Common myeloid progenitor, CD34-positive (primary cell): ENCODE measurements at regions not wholly inside any gene's neighbourhood (a gene's known extent, or its start where the extent isn't known, plus 50 kb on each side); places are given as distances from the start of the nearest gene placed in this dataset.

Source experiments
- CTCF ChIA-PET: fragments of 350-600 bp; sonication (Branson Sonifier 250); formaldehyde crosslinking; loops from one replicate; lab custom pipeline; 2021; ENCODE audit warnings: antibody characterized with exemption; lab: Charles Lee
- POLR2A ChIA-PET: fragments of 350-600 bp; sonication (Branson Sonifier 250); formaldehyde crosslinking; loops from one replicate; lab custom pipeline; 2021; ENCODE audit warnings: antibody characterized with exemption; lab: Charles Lee
- DNase-seq, 3 donors: peaks; one replicate each; pipeline versions ENCODE4 v3.0.0 to v3.0.0-alpha.2; 2013
- H3K27ac ChIP-seq, 2 experiments: 1 replicate in 1 of 2; 2 replicates in 1 of 2; pipeline ENCODE4 v1.7.0; 2013; ENCODE audit warnings: inconsistent platforms in 2 of 2, low read length in 2 of 2, mild to moderate bottlenecking in 2 of 2, low read depth in 1 of 2, moderate library complexity in 1 of 2; ENCODE audit not compliant: severe bottlenecking in 2 of 2, insufficient read depth in 1 of 2, poor library complexity in 1 of 2
- H3K27me3 ChIP-seq, 5 experiments: replicated peaks in 2 of 5; 1 replicate in 3 of 5; 2 replicates in 2 of 5; pipeline versions ENCODE4 v1.6.1 to v1.7.0; 2013; ENCODE audit warnings: low read length in 4 of 5, mild to moderate bottlenecking in 2 of 5, moderate library complexity in 2 of 5, inconsistent platforms in 1 of 5; ENCODE audit not compliant: insufficient read depth in 5 of 5, control insufficient read depth in 4 of 5
- H3K36me3 ChIP-seq, 4 experiments: 1 replicate in 2 of 4; 2 replicates in 2 of 4; pipeline versions ENCODE4 v1.6.1 to v1.7.0; 2013; ENCODE audit warnings: low read length in 3 of 4, control low read depth in 1 of 4, mild to moderate bottlenecking in 1 of 4; ENCODE audit not compliant: control insufficient read depth in 4 of 4, insufficient read depth in 4 of 4
- H3K4me1 ChIP-seq, 4 experiments: 1 replicate in 3 of 4; 2 replicates in 1 of 4; pipeline versions ENCODE4 v1.6.1 to v1.7.1; 2013; ENCODE audit warnings: low read length in 3 of 4, mild to moderate bottlenecking in 3 of 4, control low read depth in 1 of 4, inconsistent platforms in 1 of 4, moderate library complexity in 1 of 4; ENCODE audit not compliant: control insufficient read depth in 4 of 4, insufficient read depth in 4 of 4; ENCODE audit errors: control extremely low read depth in 1 of 4
- H3K4me3 ChIP-seq, 7 experiments: 1 replicate in 4 of 7; 2 replicates in 3 of 7; pipeline versions ENCODE4 v1.5.1 to v1.7.0; 2013; ENCODE audit warnings: mild to moderate bottlenecking in 7 of 7, low read length in 6 of 7, moderate library complexity in 6 of 7, inconsistent platforms in 2 of 7, low read depth in 2 of 7, control low read depth in 1 of 7; ENCODE audit not compliant: insufficient read depth in 4 of 7, control insufficient read depth in 1 of 7; ENCODE audit errors: extremely low read depth in 1 of 7
- H3K9me3 ChIP-seq, 5 experiments: 1 replicate in 4 of 5; 2 replicates in 1 of 5; pipeline versions ENCODE4 v1.6.1 to v1.7.1; 2013; ENCODE audit warnings: low read length in 4 of 5, mild to moderate bottlenecking in 2 of 5, inconsistent platforms in 1 of 5, low read depth in 1 of 5, moderate library complexity in 1 of 5; ENCODE audit not compliant: control insufficient read depth in 4 of 5, insufficient read depth in 2 of 5; ENCODE audit errors: control extremely low read depth in 1 of 5
- WGBS: methylation state at CpG from one replicate; pipeline ENCODE4 v1.1.5; 2013; ENCODE audit not compliant: insufficient coverage; 5-methylcytosine and 5-hydroxymethylcytosine counted together

DNA sequence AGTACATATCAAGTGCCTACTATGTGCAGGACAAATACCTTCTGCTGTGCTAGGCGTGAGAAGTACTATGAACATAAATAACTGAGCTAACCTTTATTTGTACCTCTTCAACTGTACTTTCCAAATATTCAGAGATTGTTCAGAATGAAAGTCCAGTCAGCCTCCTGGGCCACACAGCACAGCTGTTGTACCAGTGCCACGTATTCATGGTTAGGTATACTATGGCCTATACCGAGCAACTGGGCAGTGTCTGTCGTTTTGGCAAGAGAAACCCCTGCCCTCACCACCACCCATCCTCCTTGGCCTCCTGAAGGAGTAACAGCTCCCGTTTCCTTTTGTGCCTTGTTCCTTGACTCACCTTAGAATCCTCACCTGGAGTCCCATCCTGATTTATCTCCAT, 53.0 kb downstream of the RASSF10 start:
- no peaks in the 10 kb centered on the region for H3K9me3 ChIP-seq
- 100% methylated on average over 5 of the region's 5 CpGs for WGBS
- no peak for DNase-seq
- POLR2A ChIA-PET = no interaction called here
- H3K27ac ChIP-seq = no peak overlapping the region
- CTCF ChIA-PET = no interaction called here
- H3K36me3 ChIP-seq = no peaks in the 10 kb centered on the region
- H3K4me1 ChIP-seq = no peaks in the 10 kb centered on the region
- H3K4me3 ChIP-seq = no peak overlapping the region
- no peaks in the 10 kb centered on the region for H3K27me3 ChIP-seq

GRCh38 chr11:13064593-13064992, 55.5 kb downstream of the RASSF10 start:
- Histone ChIP-seq H3K4me1 (no peaks in the 10 kb centered on the region), H3K36me3 (no peaks in the 10 kb centered on the region), H3K4me3 (no peak overlapping the region), H3K27me3 (peaks cover 0 to 5% (median 0%) of the 10 kb centered on the region in 5 experiments), H3K27ac (no peak overlapping the region), H3K9me3 (no peaks in the 10 kb centered on the region)
- WGBS = 98% methylated on average over 3 of the region's 3 CpGs
- ChIA-PET CTCF (no interaction called here), POLR2A (no interaction called here)
- DNase-seq = no peak

DNA sequence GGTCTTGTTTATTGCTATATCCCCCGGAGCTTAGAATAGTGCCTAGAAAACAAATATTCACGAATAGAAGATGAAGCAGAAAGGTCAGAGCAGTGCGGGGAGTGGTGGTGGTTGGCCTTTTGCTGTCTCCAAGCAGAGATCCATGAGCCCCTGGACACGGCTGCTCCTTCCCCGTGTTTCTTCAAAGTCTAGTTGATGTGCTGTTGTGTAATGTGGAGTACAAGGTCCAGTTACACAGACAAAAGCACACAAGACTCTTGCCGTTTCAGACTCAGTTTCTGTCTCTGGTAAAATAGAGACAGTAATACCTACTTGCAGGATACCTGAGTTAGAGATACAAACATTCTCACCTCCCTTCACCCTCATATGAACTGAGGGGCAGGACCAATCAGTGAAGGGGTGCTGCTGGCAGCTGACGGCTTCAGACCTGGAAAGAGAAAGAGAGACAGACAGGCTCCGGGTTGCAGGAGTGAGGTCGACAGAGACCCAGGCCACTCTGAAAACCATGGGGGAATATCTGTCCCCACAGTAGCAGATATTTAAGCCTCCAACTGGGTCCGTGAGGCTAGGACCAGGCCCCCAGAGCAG, 56.2 kb downstream of the RASSF10 start:
- peaks cover 0 to 6% (median 0%) of the 10 kb centered on the region in 5 experiments for H3K27me3 ChIP-seq
- no peaks in the 10 kb centered on the region for H3K4me1 ChIP-seq
- no peaks in the 10 kb centered on the region for H3K9me3 ChIP-seq
- no peak overlapping the region for H3K4me3 ChIP-seq
- ChIA-PET POLR2A (no interaction called here), CTCF (no interaction called here)
- H3K27ac ChIP-seq = no peak overlapping the region
- H3K36me3 ChIP-seq = no peaks in the 10 kb centered on the region
- no peak for DNase-seq
- WGBS = 90% methylated on average over 8 of the region's 10 CpGs

DNA sequence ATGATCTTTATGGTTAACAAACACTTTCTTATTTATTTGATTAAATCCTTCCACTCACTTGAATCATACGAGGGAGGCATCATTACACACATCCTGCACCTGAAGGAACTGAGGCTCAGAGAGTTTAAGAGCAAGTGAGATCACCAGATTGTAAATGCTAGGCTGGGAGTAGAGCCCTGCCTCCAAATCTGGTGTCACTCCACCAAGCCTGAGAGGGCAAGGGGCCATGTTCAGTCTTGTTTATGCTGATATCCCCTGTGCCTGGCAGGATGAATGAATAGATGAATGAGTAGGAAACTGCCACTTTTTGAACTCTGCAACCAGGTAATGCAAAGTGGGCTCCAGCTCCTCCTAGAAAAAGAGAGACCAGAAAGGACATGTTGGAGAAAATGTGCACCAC, 59.1 kb downstream of the RASSF10 start:
- CTCF ChIA-PET = no interaction called here
- no peaks in the 10 kb centered on the region for H3K36me3 ChIP-seq

DNA sequence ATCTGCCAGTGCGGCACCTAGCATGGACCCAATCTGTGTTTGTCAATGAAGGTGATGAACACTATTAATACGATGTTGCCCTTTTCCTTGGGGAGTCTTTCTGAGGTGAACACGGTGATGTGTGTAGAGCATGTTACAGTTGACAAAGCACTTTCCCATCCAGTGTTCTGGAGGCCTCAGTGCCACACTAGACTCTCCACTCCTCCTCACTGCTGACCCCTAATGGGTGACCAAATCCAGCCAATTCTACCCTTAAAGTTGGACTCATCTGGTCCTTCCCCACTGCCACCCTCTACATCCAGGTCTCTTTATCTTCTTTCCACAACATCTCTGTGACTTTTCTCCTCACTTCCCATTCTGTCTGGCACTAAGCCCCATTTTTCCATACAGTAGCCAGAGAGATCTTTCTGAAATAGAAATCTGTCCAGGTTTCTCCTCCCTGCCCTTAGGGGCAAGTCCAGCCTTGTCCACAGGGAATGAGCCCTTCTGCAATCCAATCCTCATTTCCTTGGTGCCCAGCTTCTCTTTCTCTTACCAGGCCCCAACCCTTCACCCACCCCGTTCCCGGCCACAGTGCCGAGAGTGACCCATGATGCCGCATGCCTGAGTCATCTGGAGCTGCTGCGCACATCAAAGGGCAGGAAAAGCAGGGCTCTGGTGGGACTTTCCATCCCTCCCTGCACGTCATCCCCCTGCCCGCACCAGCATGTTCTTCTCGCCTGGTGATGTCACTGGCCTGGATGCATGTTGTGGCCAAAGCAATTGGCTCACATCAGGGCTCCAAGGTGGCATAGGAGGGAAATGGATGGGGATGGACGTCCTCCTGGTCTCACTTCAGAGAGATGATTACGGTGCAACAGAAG, 64.2 kb downstream of the RASSF10 start:
- no peak overlapping the region for H3K4me3 ChIP-seq
- no peak overlapping the region for H3K27ac ChIP-seq
- ChIA-PET POLR2A (no interaction called here), CTCF (interaction anchor here (0.7 kb wide), 1 partner anchor 68 kb away, joined by 3 read pairs; no protein-coding TSS in a partner anchor)
- H3K9me3 ChIP-seq = no peaks in the 10 kb centered on the region
- no peak for DNase-seq
- H3K36me3 ChIP-seq = no peaks in the 10 kb centered on the region
- H3K27me3 ChIP-seq = peaks cover 0 to 14% (median 6%) of the 10 kb centered on the region in 5 experiments
- H3K4me1 ChIP-seq = no peaks in the 10 kb centered on the region
- WGBS = over 99% methylated on average over 13 of the region's 13 CpGs

More for the DNA sequence above, 59.1 kb downstream of the RASSF10 start:
- Histone ChIP-seq H3K4me1 (no peaks in the 10 kb centered on the region), H3K27ac (no peak overlapping the region), H3K9me3 (no peaks in the 10 kb centered on the region), H3K4me3 (no peak overlapping the region), H3K27me3 (peaks cover 0 to 6% (median 0%) of the 10 kb centered on the region in 5 experiments)
- DNase-seq = no peak
- 100% methylated on average over 1 of the region's 1 CpG for WGBS
- POLR2A ChIA-PET = no interaction called here

DNA sequence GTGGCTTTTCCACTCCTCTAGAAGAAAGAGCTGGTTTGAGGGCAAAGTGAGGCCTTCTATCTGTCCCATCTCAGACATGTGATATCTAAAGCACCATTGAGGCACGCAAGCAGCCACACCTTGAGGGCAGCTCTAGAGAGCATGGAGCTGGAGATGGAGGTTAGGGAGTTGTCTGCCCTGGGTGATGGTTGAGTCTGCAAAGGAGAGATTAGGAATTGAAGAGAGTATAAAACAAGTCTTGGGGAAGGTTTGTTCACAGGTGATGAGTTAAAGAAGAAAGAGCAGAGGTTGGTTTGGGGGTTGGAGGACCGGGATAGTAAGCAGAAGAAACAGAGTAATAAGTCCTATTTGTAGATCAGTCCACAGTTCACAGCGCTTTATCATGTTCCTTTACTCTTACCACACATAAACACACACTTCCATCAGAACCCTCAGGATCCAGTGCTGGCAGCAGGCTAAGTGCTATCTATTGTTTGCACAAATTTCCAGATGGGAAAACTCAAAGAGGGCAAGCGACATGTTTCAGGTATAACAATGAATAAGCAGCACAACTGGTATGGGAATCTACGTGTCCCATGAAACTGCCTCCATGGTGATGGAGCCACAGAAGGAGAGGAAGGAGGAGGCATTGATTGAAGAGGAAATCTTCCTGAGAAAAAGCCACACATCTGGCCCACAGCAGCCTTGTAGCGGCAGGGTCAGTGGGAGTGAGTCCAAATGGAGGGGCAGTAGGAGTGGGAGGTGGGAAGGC, 65.8 kb downstream of the RASSF10 start:
- ChIA-PET POLR2A (no interaction called here), CTCF (no interaction called here)
- Histone ChIP-seq H3K9me3 (no peaks in the 10 kb centered on the region), H3K27ac (no peak overlapping the region), H3K36me3 (no peaks in the 10 kb centered on the region), H3K4me1 (no peaks in the 10 kb centered on the region), H3K4me3 (no peak overlapping the region), H3K27me3 (peaks cover 0 to 15% (median 13%) of the 10 kb centered on the region in 5 experiments)
- DNase-seq = no peak
- WGBS = 89% methylated on average over 4 of the region's 6 CpGs
